GM12878 (cell line): ENCODE measurements at regions not wholly inside any gene's neighbourhood (a gene's known extent, or its start where the extent isn't known, plus 50 kb on each side); places are given as distances from the start of the nearest gene placed in this dataset.

Experiments
- ATAC-seq: fragments of 200-7000 bp; cut with Tn5 transposase; 3 replicates; pipeline ENCODE4 v1.9.1; 2020; ENCODE audit warnings: mild to moderate bottlenecking, moderate library complexity
- BruUV-seq: library from RNA; stranded (reverse); fragments of 400-500 nt; replicated peaks from 2 replicates; lab custom pipeline; 2021; lab: Mats Ljungman, UMichigan
- CTCF ChIA-PET: fragments of 300-600 bp; sonication (Branson Sonifier 250); formaldehyde crosslinking; extraction: SDS; loops from one replicate; lab custom pipeline; 2021; ENCODE audit warnings: inconsistent platforms; lab: Yijun Ruan, JAX
- POLR2A ChIA-PET: fragments of 350-600 bp; formaldehyde crosslinking; extraction: SDS; loops from one replicate; lab custom pipeline; 2021; ENCODE audit warnings: inconsistent platforms; lab: Charles Lee
- RAD21 ChIA-PET: fragments of 300-600 bp; sonication (Branson Sonifier 250); formaldehyde crosslinking; loops from one replicate; lab custom pipeline; 2023; ENCODE audit warnings: antibody characterized with exemption; ENCODE audit not compliant: unreplicated experiment; lab: Charles Lee
- SMC1A ChIA-PET: fragments of 300-600 bp; sonication (Branson Sonifier 250); formaldehyde crosslinking; loops from one replicate; lab custom pipeline; 2023; ENCODE audit not compliant: unreplicated experiment, uncharacterized antibody; lab: Charles Lee
- DNase-seq: peaks from one replicate; pipeline ENCODE4 v3.0.0-alpha.2; 2011; ENCODE audit warnings: low read depth, low spot score
- FAIRE-seq: peaks from 3 replicates; lab custom pipeline; 2011; peaks lifted over from hg19 to GRCh38; lab: Jason Lieb, UNC
- H2AFZ ChIP-seq: 2 replicates; pipeline ENCODE4 v1.6.0; 2011; ENCODE audit warnings: low read depth, low read length, control low read depth; ENCODE audit not compliant: control insufficient read depth
- H3K27ac ChIP-seq: 2 replicates; pipeline ENCODE4 v1.5.1; 2011; ENCODE audit warnings: control low read depth; ENCODE audit not compliant: control insufficient read depth, insufficient read depth
- H3K27me3 ChIP-seq, 2 experiments: replicated peaks in 1 of 2; 2 replicates each; pipeline versions ENCODE4 v1.6.0 to v1.6.1; 2011; ENCODE audit warnings: low read length in 1 of 2; ENCODE audit not compliant: control insufficient read depth in 2 of 2, insufficient read depth in 2 of 2
- H3K36me3 ChIP-seq, 2 experiments: 2 replicates each; pipeline ENCODE4 v1.5.1; 2011; ENCODE audit warnings: low read length in 1 of 2; ENCODE audit not compliant: control insufficient read depth in 2 of 2, insufficient read depth in 2 of 2
- H3K4me1 ChIP-seq: 2 replicates; pipeline ENCODE4 v1.6.1; 2011; ENCODE audit warnings: mild to moderate bottlenecking, low read length, moderate library complexity, mixed read lengths; ENCODE audit not compliant: control insufficient read depth, insufficient read depth
- H3K4me2 ChIP-seq: 2 replicates; pipeline ENCODE4 v1.6.0; 2011; ENCODE audit warnings: control low read depth; ENCODE audit not compliant: control insufficient read depth, insufficient read depth
- H3K4me3 ChIP-seq: fragments of 200-600 bp; sonication (generic); 2 replicates; pipeline ENCODE4 v1.5.1; 2016
- H3K79me2 ChIP-seq: 2 replicates; pipeline ENCODE4 v1.6.0; 2011; ENCODE audit warnings: low read length; ENCODE audit not compliant: control insufficient read depth, insufficient read depth
- H3K9ac ChIP-seq: 2 replicates; pipeline ENCODE4 v1.8.0; 2011; ENCODE audit warnings: low read length, control low read depth, mixed read lengths; ENCODE audit not compliant: control insufficient read depth, insufficient read depth
- H3K9me3 ChIP-seq: replicated peaks from 3 replicates; pipeline ENCODE4 v1.5.1; 2011; ENCODE audit warnings: mild to moderate bottlenecking, low read length; ENCODE audit not compliant: control insufficient read depth, insufficient read depth
- H4K20me1 ChIP-seq: 2 replicates; pipeline ENCODE4 v1.6.0; 2011; ENCODE audit not compliant: control insufficient read depth, insufficient read depth
- CBX5 ChIP-seq: sonication (generic); IDR thresholded peaks from 2 replicates; pipeline ENCODE4 v1.6.1; 2016; ENCODE audit warnings: low read depth, moderate library complexity, mild to moderate bottlenecking, inconsistent platforms
- EED ChIP-seq: sonication (generic); IDR thresholded peaks from 2 replicates; pipeline ENCODE4 v1.6.1; 2016; ENCODE audit warnings: antibody characterized with exemption, low read depth
- ELK1 ChIP-seq: IDR thresholded peaks from 2 replicates; pipeline ENCODE4 v1.6.1; 2012; ENCODE audit warnings: low read depth, low read length, improper control_type of control experiment
- HCFC1 ChIP-seq: fragments of 150-350 bp; IDR thresholded peaks from 2 replicates; pipeline ENCODE4 v1.6.1; 2014; ENCODE audit warnings: low read length
- IRF5 ChIP-seq: fragments of 450-650 bp; IDR thresholded peaks from 2 replicates; pipeline ENCODE4 v1.6.1; 2017; ENCODE audit warnings: borderline replicate concordance
- RAD51 ChIP-seq: fragments of 450-650 bp; IDR thresholded peaks from 2 replicates; pipeline ENCODE4 v1.6.1; 2016; ENCODE audit warnings: moderate library complexity, mild to moderate bottlenecking, inconsistent platforms
- RCOR1 ChIP-seq: conservative IDR thresholded peaks from 2 replicates; pipeline ENCODE4 v1.6.1; 2012; ENCODE audit warnings: low read depth, low read length, improper control_type of control experiment
- REST ChIP-seq: IDR thresholded peaks from 2 replicates; pipeline ENCODE4 v1.6.1; 2012; ENCODE audit warnings: mild to moderate bottlenecking, low read depth, low read length
- SPI1 ChIP-seq: IDR thresholded peaks from 2 replicates; pipeline ENCODE4 v1.6.1; 2011; ENCODE audit warnings: low read depth, mild to moderate bottlenecking, low read length, moderate library complexity, borderline replicate concordance; ENCODE audit not compliant: insufficient read depth
- STAT1 ChIP-seq: fragments of 450-650 bp; conservative IDR thresholded peaks from 2 replicates; pipeline ENCODE4 v1.6.1; 2014; ENCODE audit warnings: antibody characterized with exemption, mild to moderate bottlenecking
- ZNF274 ChIP-seq: IDR thresholded peaks from one replicate; pipeline ENCODE4 v1.8.0; 2011; ENCODE audit not compliant: insufficient read length, insufficient read depth
- WGBS: methylation state at CpG from one replicate; pipeline ENCODE4 v1.1.6; 2016; ENCODE audit warnings: low lambda C conversion rate; ENCODE audit not compliant: insufficient replicate concordance, insufficient coverage; ENCODE audit errors: missing lambda C conversion rate; 5-methylcytosine and 5-hydroxymethylcytosine counted together
- in situ Hi-C: fragments of 300-500 bp; cut with MboI; formaldehyde crosslinking; loops from 9 replicates; pipeline ENCODE4 v1.14.3; 2018; ENCODE audit warnings: mixed read lengths
- intact Hi-C: fragments of 100-400 bp; cut with micrococcal nuclease; formaldehyde crosslinking; loops from one replicate; pipeline ENCODE4 v1.14.2; 2022; ENCODE audit not compliant: unreplicated experiment

- POLR2A ChIA-PET: no interaction called here
- DNase-seq: no peak
- H4K20me1 ChIP-seq: no peaks in the 10 kb centered on the region
- intact Hi-C loops: no loop called here
- H3K27me3 ChIP-seq: no peaks in the 10 kb centered on the region
- H3K4me2 ChIP-seq: no peak overlapping the region
- 0% methylated on average over 1 of the region's 1 CpG for WGBS
- no peaks in the 10 kb centered on the region; the same call in 2 of the 3 replicates for H3K9me3 ChIP-seq
- no TSS peak for BruUV-seq
- H3K4me3 ChIP-seq: no peak overlapping the region
- H3K36me3 ChIP-seq: no peaks in the 10 kb centered on the region
- TF ChIP-seq STAT1 (no peak), CBX5 (peak; percentile 60; the same call in 1 of the 2 replicates)
- FAIRE-seq: no peak
- H3K4me1 ChIP-seq: no peaks in the 10 kb centered on the region
- no peak overlapping the region for H3K9ac ChIP-seq
- RAD21 ChIA-PET: no interaction called here
- SMC1A ChIA-PET: no interaction called here
- no peaks in the 10 kb centered on the region for H3K79me2 ChIP-seq
- no peak overlapping the region for H2AFZ ChIP-seq
- ATAC-seq: no peak
- H3K27ac ChIP-seq: no peak overlapping the region
- in situ Hi-C loops: no loop called here
- CTCF ChIA-PET: no interaction called here
Measured at GRCh38 chr7:53214463-53214862, 179.0 kb downstream of the POM121L12 start.

- FAIRE-seq (no peak), DNase-seq (no peak), ATAC-seq (no peak)
- Histone ChIP-seq H3K4me2 (no peak overlapping the region), H3K27me3 (no peaks in the 10 kb centered on the region), H3K79me2 (no peaks in the 10 kb centered on the region), H2AFZ (no peak overlapping the region), H3K36me3 (no peaks in the 10 kb centered on the region), H4K20me1 (no peaks in the 10 kb centered on the region), H3K4me1 (no peaks in the 10 kb centered on the region), H3K4me3 (no peak overlapping the region), H3K27ac (no peak overlapping the region), H3K9me3 (no peaks in the 10 kb centered on the region), H3K9ac (no peak overlapping the region)
- in situ Hi-C loops: no loop called here
- WGBS: 53% methylated on average over 46 of the region's 46 CpGs
- BruUV-seq: no TSS peak
- ChIA-PET SMC1A (no interaction called here), RAD21 (no interaction called here), CTCF (no interaction called here), POLR2A (no interaction called here)
- intact Hi-C loops: no loop called here
- TF ChIP-seq IRF5: no peak
- TF ChIP-seq HCFC1: no peak
- no peak for TF ChIP-seq RCOR1
- no peak for TF ChIP-seq EED
- no peak for TF ChIP-seq RAD51
- no peak for TF ChIP-seq REST
- TF ChIP-seq ZNF274: no peak
- no peak for TF ChIP-seq ELK1
- no peak for TF ChIP-seq SPI1
Measured at GRCh38 chr7:53218730-53219504, 183.5 kb downstream of the POM121L12 start.
